ENCODE measurements at regions not wholly inside any gene's neighbourhood (a gene's known extent, or its start where the extent isn't known, plus 50 kb on each side); places are given as distances from the start of the nearest gene placed in this dataset.

DNA sequence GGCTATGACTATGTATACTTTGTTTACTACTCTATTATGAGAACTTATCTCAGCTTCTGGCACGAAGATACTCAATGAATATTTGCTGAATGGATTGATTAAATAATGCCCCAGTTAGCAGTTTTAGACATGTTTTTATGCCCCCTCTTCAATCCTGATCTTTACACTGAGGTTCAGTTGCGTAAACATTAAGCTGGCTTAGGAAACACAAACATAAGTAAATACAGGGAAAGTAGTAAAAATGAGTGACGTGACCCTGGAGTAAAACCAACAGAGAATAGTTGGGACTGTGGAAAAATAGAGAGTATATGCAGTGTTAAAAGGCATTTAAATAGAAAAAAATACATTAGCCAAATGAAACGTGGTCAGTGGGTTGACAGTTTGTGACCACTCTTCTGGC lies 387.0 kb upstream of the ACTRT1 start:
- no peak for DNase-seq
- WGBS, 5 donors: 28 to 46% (median 32%) methylated on average over 4 of the region's 4 CpGs
- intact Hi-C loops (cut with DNase I; ENCODE audit: low total_unique reads): no loop called here
- H3K27ac ChIP-seq: no peak overlapping the region
- H3K9me3 ChIP-seq: no peaks in the 10 kb centered on the region
- H3K27me3 ChIP-seq: no peaks in the 10 kb centered on the region
- no peak overlapping the region for H3K4me3 ChIP-seq
- TF ChIP-seq, protein P1, sequence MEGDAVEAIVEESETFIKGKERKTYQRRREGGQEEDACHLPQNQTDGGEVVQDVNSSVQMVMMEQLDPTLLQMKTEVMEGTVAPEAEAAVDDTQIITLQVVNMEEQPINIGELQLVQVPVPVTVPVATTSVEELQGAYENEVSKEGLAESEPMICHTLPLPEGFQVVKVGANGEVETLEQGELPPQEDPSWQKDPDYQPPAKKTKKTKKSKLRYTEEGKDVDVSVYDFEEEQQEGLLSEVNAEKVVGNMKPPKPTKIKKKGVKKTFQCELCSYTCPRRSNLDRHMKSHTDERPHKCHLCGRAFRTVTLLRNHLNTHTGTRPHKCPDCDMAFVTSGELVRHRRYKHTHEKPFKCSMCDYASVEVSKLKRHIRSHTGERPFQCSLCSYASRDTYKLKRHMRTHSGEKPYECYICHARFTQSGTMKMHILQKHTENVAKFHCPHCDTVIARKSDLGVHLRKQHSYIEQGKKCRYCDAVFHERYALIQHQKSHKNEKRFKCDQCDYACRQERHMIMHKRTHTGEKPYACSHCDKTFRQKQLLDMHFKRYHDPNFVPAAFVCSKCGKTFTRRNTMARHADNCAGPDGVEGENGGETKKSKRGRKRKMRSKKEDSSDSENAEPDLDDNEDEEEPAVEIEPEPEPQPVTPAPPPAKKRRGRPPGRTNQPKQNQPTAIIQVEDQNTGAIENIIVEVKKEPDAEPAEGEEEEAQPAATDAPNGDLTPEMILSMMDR (IDR thresholded peaks at IDR 0.05): no peak
- TF ChIP-seq POLR2AphosphoS5 (IDR thresholded peaks at IDR 0.05) (no peak), EP300 (IDR thresholded peaks at IDR 0.05) (no peak), POLR2A (IDR thresholded peaks at IDR 0.05) (no peak)
- H3K4me1 ChIP-seq: no peaks in the 10 kb centered on the region
- H3K36me3 ChIP-seq: no peaks in the 10 kb centered on the region

DNA sequence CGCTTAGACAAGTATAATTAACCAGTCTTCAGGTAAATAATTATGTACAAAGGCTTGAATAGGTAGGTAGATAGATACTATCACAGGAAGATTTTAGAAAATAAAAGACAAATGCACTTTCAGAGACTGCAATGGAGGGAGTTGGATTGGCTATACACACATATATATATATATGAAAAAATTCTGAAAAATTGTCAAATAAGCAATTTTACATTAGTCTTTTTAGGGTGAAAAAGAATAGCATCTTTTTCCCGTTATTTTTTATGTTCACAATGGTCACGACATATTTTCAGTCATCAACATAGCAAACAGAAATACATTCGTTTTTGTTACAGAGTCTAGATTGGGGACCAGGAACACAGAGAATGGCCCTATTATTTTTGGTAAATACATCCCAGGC lies 385.9 kb upstream of the ACTRT1 start:
- no peaks in the 10 kb centered on the region for H3K4me1 ChIP-seq
- intact Hi-C loops (cut with DNase I; ENCODE audit: low total_unique reads): no loop called here
- no peak for DNase-seq
- H3K4me3 ChIP-seq: no peak overlapping the region
- TF ChIP-seq EP300 (IDR thresholded peaks at IDR 0.05) (no peak), POLR2AphosphoS5 (IDR thresholded peaks at IDR 0.05) (no peak), POLR2A (IDR thresholded peaks at IDR 0.05) (no peak)
- TF ChIP-seq, protein P1 (IDR thresholded peaks at IDR 0.05): no peak
- no peaks in the 10 kb centered on the region for H3K36me3 ChIP-seq
- no peak overlapping the region for H3K27ac ChIP-seq
- 54 to 91% (median 80%) methylated on average over 4 of the region's 4 CpGs for WGBS, 5 donors
- H3K27me3 ChIP-seq: no peaks in the 10 kb centered on the region
- no peaks in the 10 kb centered on the region for H3K9me3 ChIP-seq

DNA sequence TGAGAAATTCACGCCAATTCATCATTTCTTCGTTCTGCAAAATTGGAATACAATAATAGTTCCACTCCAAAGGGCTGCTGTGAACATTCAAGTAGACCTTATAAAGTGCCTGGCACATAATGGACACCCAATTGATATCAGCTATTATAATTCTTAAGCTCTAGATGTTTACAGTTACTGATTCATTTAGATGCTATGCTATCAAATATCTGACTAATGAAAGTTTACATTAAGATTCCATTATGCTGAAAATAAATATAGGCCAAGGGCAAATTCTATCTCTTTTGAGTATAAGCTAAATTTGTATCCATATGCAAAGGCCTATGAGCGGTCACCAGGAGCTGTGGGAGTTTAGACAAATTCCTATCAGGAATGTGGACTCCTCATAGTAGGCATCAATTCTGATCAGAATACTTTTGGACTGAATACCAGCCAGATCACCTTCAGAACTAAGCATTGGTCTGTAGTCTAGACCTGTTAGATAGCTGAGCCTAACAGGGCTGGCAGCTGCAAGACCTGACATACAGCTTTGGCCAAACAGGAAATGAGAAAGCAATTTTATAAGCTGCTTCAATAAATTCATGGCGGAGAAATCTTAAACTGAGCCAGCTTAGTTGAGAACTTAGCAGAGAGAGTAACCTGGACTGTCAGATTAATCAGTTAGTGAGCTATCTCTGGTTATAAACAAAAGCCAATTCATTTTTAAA lies 384.3 kb upstream of the ACTRT1 start:
- TF ChIP-seq EP300 (IDR thresholded peaks at IDR 0.05) (no peak), POLR2AphosphoS5 (IDR thresholded peaks at IDR 0.05) (no peak), POLR2A (IDR thresholded peaks at IDR 0.05) (no peak)
- TF ChIP-seq, protein P1 (IDR thresholded peaks at IDR 0.05): no peak

DNA sequence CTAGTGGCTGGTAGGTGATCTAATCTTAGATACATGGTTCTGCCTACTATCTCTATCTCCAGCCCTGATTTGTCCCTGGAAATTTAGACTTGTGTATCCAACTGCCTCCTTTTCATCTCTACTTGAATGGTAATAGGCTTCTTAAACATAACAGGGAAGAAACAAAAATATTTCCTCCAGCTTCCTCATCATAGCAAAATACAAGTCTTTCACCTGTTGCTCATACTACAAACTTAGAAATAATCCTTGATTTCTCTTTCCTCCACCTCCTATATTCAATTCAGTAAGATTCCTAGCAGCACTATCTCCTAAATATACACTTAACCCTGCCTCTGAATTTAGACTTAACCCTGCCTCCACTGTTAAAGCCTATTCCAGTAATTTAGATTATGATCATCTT lies 373.3 kb upstream of the ACTRT1 start:
- Histone ChIP-seq H3K4me3 (no peak overlapping the region), H3K9me3 (no peaks in the 10 kb centered on the region), H3K4me1 (no peaks in the 10 kb centered on the region), H3K36me3 (no peaks in the 10 kb centered on the region), H3K27me3 (no peaks in the 10 kb centered on the region), H3K27ac (no peak overlapping the region)
- no peak for DNase-seq
- TF ChIP-seq, protein P1 (IDR thresholded peaks at IDR 0.05): no peak
- intact Hi-C loops (cut with DNase I; ENCODE audit: low total_unique reads): no loop called here

More for the DNA sequence above, 384.3 kb upstream of the ACTRT1 start:
- intact Hi-C loops (cut with DNase I; ENCODE audit: low total_unique reads): no loop called here
- Histone ChIP-seq H3K4me1 (no peaks in the 10 kb centered on the region), H3K9me3 (no peaks in the 10 kb centered on the region), H3K4me3 (no peak overlapping the region), H3K27me3 (no peaks in the 10 kb centered on the region), H3K27ac (no peak overlapping the region), H3K36me3 (no peaks in the 10 kb centered on the region)
- 56 to 81% (median 69%) methylated on average over 4 of the region's 4 CpGs for WGBS, 5 donors
- no peak for DNase-seq

All from stomach (tissue), 8 donors.